GM12892 (cell line): ENCODE measurements at regions not wholly inside any gene's neighbourhood (a gene's known extent, or its start where the extent isn't known, plus 50 kb on each side); places are given as distances from the start of the nearest gene placed in this dataset.

Experiments used
- DNase-seq: peaks from one replicate; pipeline ENCODE4 v3.0.0; 2011; ENCODE audit not compliant: insufficient read length
- FAIRE-seq: peaks from 2 replicates; lab custom pipeline; 2011; peaks lifted over from hg19 to GRCh38; lab: Jason Lieb, UNC
- POLR2A ChIP-seq: IDR thresholded peaks from 2 replicates; pipeline ENCODE4 v1.6.1; 2011; ENCODE audit warnings: low read depth, low read length, control low read depth
- POLR2AphosphoS5 ChIP-seq: IDR thresholded peaks from 2 replicates; pipeline ENCODE4 v1.6.1; 2011; ENCODE audit warnings: low read depth, low read length, control low read depth
- TAF1 ChIP-seq: IDR thresholded peaks from 2 replicates; pipeline ENCODE4 v1.6.1; 2011; ENCODE audit warnings: low read depth, mild to moderate bottlenecking, control low read depth, low read length, borderline replicate concordance

GRCh38 chr4:122244764-122245163 is 92.6 kb downstream of the BLTP1 start:
- DNase-seq (no peak), FAIRE-seq (no peak)
- TF ChIP-seq POLR2AphosphoS5 = no peak

DNA sequence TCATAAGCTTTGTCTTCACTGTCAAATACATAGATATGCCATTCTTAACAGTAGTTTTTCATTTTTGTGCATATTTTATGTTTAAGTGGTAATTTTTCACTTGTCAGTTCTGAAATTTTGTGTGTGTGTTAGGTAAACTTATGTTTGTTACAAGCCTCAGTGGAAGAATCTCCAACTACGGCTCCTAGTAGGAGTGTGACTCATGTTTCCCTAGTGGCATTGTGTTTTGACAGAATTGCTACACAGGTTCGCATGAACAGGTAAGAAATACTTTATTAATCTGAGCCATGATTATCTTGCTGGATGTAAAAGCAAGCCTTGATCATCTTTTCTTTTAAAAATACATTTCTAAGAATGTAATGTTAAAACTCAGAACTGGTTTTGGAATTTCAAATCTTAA is 94.4 kb downstream of the BLTP1 start:
- FAIRE-seq (no peak), DNase-seq (no peak)
- TF ChIP-seq POLR2A = no peak
- no peak for TF ChIP-seq TAF1
- TF ChIP-seq POLR2AphosphoS5 = no peak

GRCh38 chr4:122249357-122249756 is 97.2 kb downstream of the BLTP1 start:
- TF ChIP-seq TAF1 (no peak), POLR2AphosphoS5 (no peak), POLR2A (no peak)
- no peak for DNase-seq
- no peak for FAIRE-seq

DNA sequence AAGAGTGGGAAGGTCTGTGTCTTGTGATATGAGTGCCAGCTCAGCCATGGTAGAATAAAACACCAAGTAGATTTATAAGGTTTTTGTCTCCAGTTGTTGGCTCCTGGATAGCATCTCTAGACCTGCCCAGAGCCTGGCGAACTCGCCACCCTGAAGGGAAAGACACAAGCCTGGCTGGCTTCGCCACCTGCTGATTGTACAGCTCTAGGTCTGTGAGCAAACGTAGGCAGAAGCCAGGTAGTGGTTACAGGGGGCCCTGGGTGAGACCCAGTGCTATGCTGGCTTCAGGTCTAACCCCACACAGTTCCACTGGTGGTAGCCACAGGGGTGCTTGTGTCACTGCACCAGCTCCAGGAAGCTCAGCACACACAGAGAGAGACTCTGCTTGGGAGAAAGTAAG is 100.5 kb downstream of the BLTP1 start:
- DNase-seq (no peak), FAIRE-seq (no peak)
- TF ChIP-seq POLR2AphosphoS5 = no peak
- TF ChIP-seq POLR2A = no peak
- TF ChIP-seq TAF1 = no peak

DNA sequence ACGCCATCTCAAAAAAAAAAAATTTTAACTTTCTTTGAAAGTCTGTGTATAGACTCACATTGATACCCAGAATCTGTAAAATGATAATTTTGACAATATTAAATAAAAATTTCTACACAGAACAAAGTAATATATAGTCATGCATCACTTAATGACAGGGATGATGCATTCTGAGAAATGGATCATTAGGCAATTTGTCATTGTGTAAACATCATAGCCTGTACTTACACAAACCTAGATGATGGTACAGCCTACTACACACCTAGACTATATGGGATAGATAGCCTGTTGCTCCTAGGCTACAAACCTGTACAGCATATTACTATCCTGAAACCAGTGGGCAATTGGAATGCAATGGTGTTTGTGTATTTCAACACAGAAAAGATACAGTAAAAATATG is 107.7 kb downstream of the BLTP1 start:
- FAIRE-seq = no peak
- no peak for DNase-seq

DNA sequence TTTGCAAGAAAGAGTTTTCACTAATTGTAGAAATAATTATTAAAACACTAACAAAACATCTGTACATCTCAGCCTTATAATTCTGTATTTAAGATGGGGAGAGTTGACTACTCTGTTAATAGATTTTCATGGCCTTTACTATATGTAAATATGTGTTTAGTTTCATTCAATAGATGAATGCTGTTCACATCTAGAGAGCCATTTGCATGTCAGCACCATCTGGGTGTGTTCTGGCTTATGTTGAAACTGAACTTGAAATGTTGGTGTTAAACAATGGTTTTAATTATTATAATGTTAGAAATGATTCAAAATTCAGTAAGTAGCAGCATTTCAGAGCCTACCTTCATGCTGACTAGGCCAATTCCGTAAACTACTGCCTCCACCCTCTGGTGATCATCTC is 102.5 kb upstream of the ADAD1 start:
- no peak for DNase-seq
- no peak for FAIRE-seq
- TF ChIP-seq POLR2AphosphoS5 = no peak
- TF ChIP-seq POLR2A = no peak
- no peak for TF ChIP-seq TAF1

More for the DNA sequence above, 107.7 kb downstream of the BLTP1 start:
- TF ChIP-seq POLR2A (no peak), POLR2AphosphoS5 (no peak), TAF1 (no peak)

- TF ChIP-seq TAF1 (no peak), POLR2AphosphoS5 (no peak), POLR2A (no peak)
- no peak for DNase-seq
- FAIRE-seq = no peak
These were observed 99.8 kb upstream of the ADAD1 start for GRCh38 chr4:122278976-122279375.

DNA sequence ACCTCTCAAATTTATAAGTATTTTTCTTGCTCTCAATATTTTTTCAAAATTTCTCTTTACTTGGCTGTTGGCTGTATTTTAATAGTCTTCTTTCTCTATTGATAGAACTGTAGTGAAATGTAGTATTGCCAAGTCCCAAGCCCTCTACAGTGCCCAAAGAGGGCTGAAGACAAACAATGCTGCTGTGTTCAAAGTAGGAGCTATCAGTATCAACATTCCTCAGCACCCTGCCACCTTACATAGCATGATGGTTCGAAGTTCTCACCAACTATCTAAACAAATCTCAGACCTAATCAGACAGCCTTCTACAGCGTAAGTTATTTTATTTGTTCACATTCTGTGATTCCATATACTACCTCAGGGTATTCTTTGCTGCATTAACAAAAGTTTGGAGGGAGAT is 99.1 kb upstream of the ADAD1 start:
- FAIRE-seq = no peak
- no peak for DNase-seq
- TF ChIP-seq POLR2AphosphoS5 (no peak), POLR2A (no peak), TAF1 (no peak)

DNA sequence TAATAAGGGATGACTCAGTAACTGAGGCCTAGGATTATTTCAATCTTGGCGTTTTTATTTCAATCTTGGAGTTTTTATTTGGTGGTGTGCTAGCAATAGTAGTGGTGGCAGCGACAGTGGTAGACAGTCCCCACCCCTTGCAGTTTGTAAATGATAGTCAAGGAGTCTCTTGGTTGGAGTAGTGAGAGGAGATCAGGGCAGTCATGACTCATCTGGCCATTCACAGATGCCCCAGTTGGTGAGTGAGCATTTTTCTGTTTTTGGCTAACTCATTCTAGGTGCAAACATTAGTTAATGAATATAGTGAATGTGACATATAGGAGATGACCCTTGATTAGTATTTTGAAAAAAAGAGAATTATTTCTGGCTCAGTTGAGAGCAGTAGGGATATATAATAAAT is 93.5 kb upstream of the ADAD1 start:
- FAIRE-seq = no peak
- DNase-seq = no peak
- TF ChIP-seq POLR2AphosphoS5 = no peak
- no peak for TF ChIP-seq TAF1
- no peak for TF ChIP-seq POLR2A

GRCh38 chr4:122293374-122294365 is 85.1 kb upstream of the ADAD1 start:
- FAIRE-seq (peak; percentile 36), DNase-seq (no peak)
- TF ChIP-seq TAF1 = no peak
- TF ChIP-seq POLR2A = no peak
- TF ChIP-seq POLR2AphosphoS5 = no peak

DNA sequence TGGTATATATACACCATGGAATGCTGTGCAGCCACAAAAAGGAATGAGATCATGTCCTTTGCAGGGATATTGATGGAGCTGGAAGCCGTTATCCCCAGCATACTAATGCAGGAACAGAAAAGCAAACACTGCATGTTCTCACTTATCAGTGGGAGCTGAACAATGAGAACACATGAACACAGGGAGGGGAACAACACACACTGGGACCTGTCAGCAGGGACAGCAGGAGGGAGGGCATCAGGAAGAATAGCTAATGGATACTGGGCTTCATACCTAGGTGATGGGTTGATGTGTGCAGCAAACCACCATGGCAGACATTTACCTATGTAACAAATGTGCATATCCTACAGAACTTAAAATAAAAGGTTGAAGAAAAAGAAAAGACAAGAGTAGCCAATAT is 81.1 kb upstream of the ADAD1 start:
- TF ChIP-seq TAF1 (no peak), POLR2AphosphoS5 (no peak), POLR2A (no peak)
- DNase-seq = no peak
- no peak for FAIRE-seq

- no peak for TF ChIP-seq POLR2AphosphoS5
- no peak for TF ChIP-seq POLR2A
- no peak for TF ChIP-seq TAF1
- FAIRE-seq (no peak), DNase-seq (no peak)
These were observed 78.0 kb upstream of the ADAD1 start for GRCh38 chr4:122300776-122301175.
